GM12878 (cell line): ENCODE measurements at regions not wholly inside any gene's neighbourhood (a gene's known extent, or its start where the extent isn't known, plus 50 kb on each side); places are given as distances from the start of the nearest gene placed in this dataset.
"Not testable (repeated sequence)": the region's sequence is repeated elsewhere in the genome, so short reads cannot be mapped to it uniquely, and the experiment has no call there.

Source experiments
- ATAC-seq: fragments of 200-7000 bp; cut with Tn5 transposase; 3 replicates; pipeline ENCODE4 v1.9.1; 2020; ENCODE audit warnings: mild to moderate bottlenecking, moderate library complexity
- BruUV-seq: library from RNA; stranded (reverse); fragments of 400-500 nt; replicated peaks from 2 replicates; lab custom pipeline; 2021; lab: Mats Ljungman, UMichigan
- CTCF ChIA-PET: fragments of 300-600 bp; sonication (Branson Sonifier 250); formaldehyde crosslinking; extraction: SDS; loops from one replicate; lab custom pipeline; 2021; ENCODE audit warnings: inconsistent platforms; lab: Yijun Ruan, JAX
- POLR2A ChIA-PET: fragments of 350-600 bp; formaldehyde crosslinking; extraction: SDS; loops from one replicate; lab custom pipeline; 2021; ENCODE audit warnings: inconsistent platforms; lab: Charles Lee
- RAD21 ChIA-PET: fragments of 300-600 bp; sonication (Branson Sonifier 250); formaldehyde crosslinking; loops from one replicate; lab custom pipeline; 2023; ENCODE audit warnings: antibody characterized with exemption; ENCODE audit not compliant: unreplicated experiment; lab: Charles Lee
- SMC1A ChIA-PET: fragments of 300-600 bp; sonication (Branson Sonifier 250); formaldehyde crosslinking; loops from one replicate; lab custom pipeline; 2023; ENCODE audit not compliant: unreplicated experiment, uncharacterized antibody; lab: Charles Lee
- DNase-seq: peaks from one replicate; pipeline ENCODE4 v3.0.0-alpha.2; 2011; ENCODE audit warnings: low read depth, low spot score
- FAIRE-seq: peaks from 3 replicates; lab custom pipeline; 2011; peaks lifted over from hg19 to GRCh38; lab: Jason Lieb, UNC
- H2AFZ ChIP-seq: 2 replicates; pipeline ENCODE4 v1.6.0; 2011; ENCODE audit warnings: low read depth, low read length, control low read depth; ENCODE audit not compliant: control insufficient read depth
- H3K27ac ChIP-seq: 2 replicates; pipeline ENCODE4 v1.5.1; 2011; ENCODE audit warnings: control low read depth; ENCODE audit not compliant: control insufficient read depth, insufficient read depth
- H3K27me3 ChIP-seq, 2 experiments: replicated peaks in 1 of 2; 2 replicates each; pipeline versions ENCODE4 v1.6.0 to v1.6.1; 2011; ENCODE audit warnings: low read length in 1 of 2; ENCODE audit not compliant: control insufficient read depth in 2 of 2, insufficient read depth in 2 of 2
- H3K36me3 ChIP-seq, 2 experiments: 2 replicates each; pipeline ENCODE4 v1.5.1; 2011; ENCODE audit warnings: low read length in 1 of 2; ENCODE audit not compliant: control insufficient read depth in 2 of 2, insufficient read depth in 2 of 2
- H3K4me1 ChIP-seq: 2 replicates; pipeline ENCODE4 v1.6.1; 2011; ENCODE audit warnings: mild to moderate bottlenecking, low read length, moderate library complexity, mixed read lengths; ENCODE audit not compliant: control insufficient read depth, insufficient read depth
- H3K4me2 ChIP-seq: 2 replicates; pipeline ENCODE4 v1.6.0; 2011; ENCODE audit warnings: control low read depth; ENCODE audit not compliant: control insufficient read depth, insufficient read depth
- H3K4me3 ChIP-seq: fragments of 200-600 bp; sonication (generic); 2 replicates; pipeline ENCODE4 v1.5.1; 2016
- H3K79me2 ChIP-seq: 2 replicates; pipeline ENCODE4 v1.6.0; 2011; ENCODE audit warnings: low read length; ENCODE audit not compliant: control insufficient read depth, insufficient read depth
- H3K9ac ChIP-seq: 2 replicates; pipeline ENCODE4 v1.8.0; 2011; ENCODE audit warnings: low read length, control low read depth, mixed read lengths; ENCODE audit not compliant: control insufficient read depth, insufficient read depth
- H3K9me3 ChIP-seq: replicated peaks from 3 replicates; pipeline ENCODE4 v1.5.1; 2011; ENCODE audit warnings: mild to moderate bottlenecking, low read length; ENCODE audit not compliant: control insufficient read depth, insufficient read depth
- H4K20me1 ChIP-seq: 2 replicates; pipeline ENCODE4 v1.6.0; 2011; ENCODE audit not compliant: control insufficient read depth, insufficient read depth
- CTCF ChIP-seq, 3 experiments: IDR thresholded peaks in 2 of 3; conservative IDR thresholded peaks in 1 of 3; 2 replicates each; pipeline ENCODE4 v1.5.1; 2011; ENCODE audit warnings: low read depth in 3 of 3, low read length in 3 of 3, mild to moderate bottlenecking in 3 of 3, control low read depth in 2 of 3, moderate library complexity in 2 of 3, inconsistent platforms in 1 of 3, mixed read lengths in 1 of 3; ENCODE audit not compliant: control insufficient read depth in 2 of 3, insufficient read depth in 1 of 3; ENCODE audit errors: extremely low read depth in 1 of 3
- RAD21 ChIP-seq: IDR thresholded peaks from 2 replicates; pipeline ENCODE4 v1.6.1; 2011; ENCODE audit warnings: mild to moderate bottlenecking, low read depth, low read length, moderate library complexity; ENCODE audit not compliant: insufficient read depth
- WGBS: methylation state at CpG from one replicate; pipeline ENCODE4 v1.1.6; 2016; ENCODE audit warnings: low lambda C conversion rate; ENCODE audit not compliant: insufficient replicate concordance, insufficient coverage; ENCODE audit errors: missing lambda C conversion rate; 5-methylcytosine and 5-hydroxymethylcytosine counted together
- in situ Hi-C: fragments of 300-500 bp; cut with MboI; formaldehyde crosslinking; loops from 9 replicates; pipeline ENCODE4 v1.14.3; 2018; ENCODE audit warnings: mixed read lengths
- intact Hi-C: fragments of 100-400 bp; cut with micrococcal nuclease; formaldehyde crosslinking; loops from one replicate; pipeline ENCODE4 v1.14.2; 2022; ENCODE audit not compliant: unreplicated experiment

DNA sequence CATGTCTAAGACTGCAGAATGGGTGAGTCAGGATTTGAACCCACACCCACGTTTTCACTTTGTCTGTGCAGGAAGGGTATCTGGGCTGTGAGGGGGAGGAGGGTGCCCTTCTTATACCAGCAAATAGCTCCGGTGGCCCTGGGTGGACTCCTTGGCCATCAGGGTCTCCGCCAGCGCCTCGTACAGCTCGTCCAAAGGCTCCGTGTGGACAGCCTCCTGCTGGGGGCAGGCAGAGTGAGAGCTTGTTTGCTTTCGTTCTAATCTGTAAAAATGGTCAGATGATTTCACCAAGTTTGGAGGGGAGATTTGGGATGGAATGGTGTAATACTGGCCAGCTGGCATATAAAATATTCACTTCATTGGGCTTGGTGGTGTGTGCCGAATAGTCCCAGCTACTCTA, 111.7 kb upstream of the CCZ1B start:
- H4K20me1 ChIP-seq, SMC1A ChIA-PET, DNase-seq, H3K4me1 ChIP-seq, H2AFZ ChIP-seq, H3K27me3 ChIP-seq, H3K27ac ChIP-seq, H3K4me3 ChIP-seq, ATAC-seq, BruUV-seq, intact Hi-C loops, FAIRE-seq, H3K4me2 ChIP-seq, H3K79me2 ChIP-seq, H3K9me3 ChIP-seq, RAD21 ChIA-PET, H3K9ac ChIP-seq, in situ Hi-C loops, H3K36me3 ChIP-seq: not testable (repeated sequence)
- ChIA-PET POLR2A (interaction anchor here (0.6 kb wide), 2 partner anchors 12 to 554 kb away, joined by 3 to 6 read pairs; no protein-coding TSS in a partner anchor), CTCF (interaction anchor here (0.6 kb wide), 1 partner anchor 8 kb away, joined by 3 read pairs; no protein-coding TSS in a partner anchor)
- WGBS: 76% methylated on average over 8 of the region's 9 CpGs

GRCh38 chr7:6938284-6938683, 112.2 kb upstream of the CCZ1B start:
- H2AFZ ChIP-seq, H3K4me3 ChIP-seq, RAD21 ChIA-PET, SMC1A ChIA-PET, ATAC-seq, H3K4me2 ChIP-seq, BruUV-seq, in situ Hi-C loops, H4K20me1 ChIP-seq, H3K27ac ChIP-seq, CTCF ChIA-PET, FAIRE-seq, H3K9ac ChIP-seq, H3K36me3 ChIP-seq, H3K9me3 ChIP-seq, H3K79me2 ChIP-seq, intact Hi-C loops, H3K4me1 ChIP-seq, DNase-seq, H3K27me3 ChIP-seq: not testable (repeated sequence)
- TF ChIP-seq RAD21: peak; percentile 20; the same call in 1 of the 2 replicates
- peak; percentile 28 to 32 (median 32); a peak in 4 of 6 replicates for TF ChIP-seq CTCF (IDR thresholded peaks at IDR 0.05 in 2 of 3, conservative IDR thresholded peaks at IDR 0.05 in 1 of 3; ENCODE audit: control insufficient read depth in 2 of 3, extremely low read depth in 1 of 3, insufficient read depth in 1 of 3, low read depth in 3 of 3, low read length in 3 of 3)
- WGBS: 19% methylated on average over 4 of the region's 4 CpGs
- POLR2A ChIA-PET: interaction anchor here (0.6 kb wide), 1 partner anchor 555 kb away, joined by 6 read pairs; no protein-coding TSS in a partner anchor

DNA sequence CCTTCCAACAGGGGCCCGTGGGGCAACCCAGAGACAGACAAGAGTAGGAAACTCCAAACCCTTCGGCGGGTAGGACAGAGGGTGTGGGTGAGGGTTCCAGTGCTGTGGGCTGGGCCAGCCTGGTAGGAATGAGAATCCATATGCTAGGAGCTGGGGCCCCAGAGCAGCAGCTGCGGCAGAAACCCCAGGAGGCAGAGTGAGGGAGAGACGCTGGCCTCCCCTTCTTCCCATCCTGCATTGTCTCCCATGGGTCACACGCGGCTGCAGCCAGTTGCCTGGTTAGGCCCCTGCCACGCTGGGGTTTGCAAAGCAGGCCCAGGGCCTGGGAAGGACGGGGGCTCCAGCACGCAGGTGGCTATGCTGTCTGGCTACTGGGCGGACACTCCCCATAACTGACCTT, 113.1 kb upstream of the CCZ1B start:
- H2AFZ ChIP-seq, H3K79me2 ChIP-seq, H3K4me1 ChIP-seq, BruUV-seq, H3K9ac ChIP-seq, POLR2A ChIA-PET, H3K4me2 ChIP-seq, H3K4me3 ChIP-seq, CTCF ChIA-PET, DNase-seq, ATAC-seq, intact Hi-C loops, H4K20me1 ChIP-seq, H3K27me3 ChIP-seq, SMC1A ChIA-PET, H3K9me3 ChIP-seq, H3K36me3 ChIP-seq, FAIRE-seq, RAD21 ChIA-PET, H3K27ac ChIP-seq, in situ Hi-C loops: not testable (repeated sequence)
- WGBS: 42% methylated on average over 11 of the region's 11 CpGs
